ENCODE measurements at regions not wholly inside any gene's neighbourhood (a gene's known extent, or its start where the extent isn't known, plus 50 kb on each side); places are given as distances from the start of the nearest gene placed in this dataset.
"Not testable (repeated sequence)": the region's sequence is repeated elsewhere in the genome, so short reads cannot be mapped to it uniquely, and the experiment has no call there.

- no peak for DNase-seq
Measured at GRCh38 chr13:84831666-84832657, 949.7 kb upstream of the SLITRK1 start.

GRCh38 chr13:84823528-84823927, 941.3 kb upstream of the SLITRK1 start:
- no peak for DNase-seq

- DNase-seq: no peak
Measured at GRCh38 chr13:84821261-84821660, 939.0 kb upstream of the SLITRK1 start.

GRCh38 chr13:84816567-84817105, 934.4 kb upstream of the SLITRK1 start:
- DNase-seq: no peak

- no peak for DNase-seq
Measured at GRCh38 chr13:84812789-84813188, 930.5 kb upstream of the SLITRK1 start.

GRCh38 chr13:84812078-84812477, 929.8 kb upstream of the SLITRK1 start:
- DNase-seq: no peak

- no peak for DNase-seq
Measured at GRCh38 chr13:84810781-84811180, 928.5 kb upstream of the SLITRK1 start.

- no peak for DNase-seq
Measured at GRCh38 chr13:84802073-84802472, 919.8 kb upstream of the SLITRK1 start.

- DNase-seq: no peak
Measured at GRCh38 chr13:84784443-84785153, 902.3 kb upstream of the SLITRK1 start.

GRCh38 chr13:84777316-84777715, 895.0 kb upstream of the SLITRK1 start:
- no peak for DNase-seq

GRCh38 chr13:84776593-84776992, 894.3 kb upstream of the SLITRK1 start:
- no peak for DNase-seq

- not testable (repeated sequence) for DNase-seq
Measured at GRCh38 chr13:84775920-84776319, 893.6 kb upstream of the SLITRK1 start.

GRCh38 chr13:84774111-84774510, 891.8 kb upstream of the SLITRK1 start:
- no peak for DNase-seq

- no peak for DNase-seq
Measured at GRCh38 chr13:84760956-84761355, 878.7 kb upstream of the SLITRK1 start.

GRCh38 chr13:84749126-84749525, 866.9 kb upstream of the SLITRK1 start:
- no peak for DNase-seq

- DNase-seq: no peak
Measured at GRCh38 chr13:84745051-84745551, 862.8 kb upstream of the SLITRK1 start.

- DNase-seq: no peak
Measured at GRCh38 chr13:84744203-84744602, 861.9 kb upstream of the SLITRK1 start.

GRCh38 chr13:84741253-84741652, 859.0 kb upstream of the SLITRK1 start:
- no peak for DNase-seq

GRCh38 chr13:84739021-84739420, 856.7 kb upstream of the SLITRK1 start:
- DNase-seq: no peak

- DNase-seq: no peak
Measured at GRCh38 chr13:84737661-84738060, 855.4 kb upstream of the SLITRK1 start.

- no peak for DNase-seq
Measured at GRCh38 chr13:84730376-84730775, 848.1 kb upstream of the SLITRK1 start.

GRCh38 chr13:84705982-84706710, 823.9 kb upstream of the SLITRK1 start:
- no peak for DNase-seq

GRCh38 chr13:84702174-84702573, 819.9 kb upstream of the SLITRK1 start:
- DNase-seq: no peak
